ENCODE measurements at regions not wholly inside any gene's neighbourhood (a gene's known extent, or its start where the extent isn't known, plus 50 kb on each side); places are given as distances from the start of the nearest gene placed in this dataset.

DNA sequence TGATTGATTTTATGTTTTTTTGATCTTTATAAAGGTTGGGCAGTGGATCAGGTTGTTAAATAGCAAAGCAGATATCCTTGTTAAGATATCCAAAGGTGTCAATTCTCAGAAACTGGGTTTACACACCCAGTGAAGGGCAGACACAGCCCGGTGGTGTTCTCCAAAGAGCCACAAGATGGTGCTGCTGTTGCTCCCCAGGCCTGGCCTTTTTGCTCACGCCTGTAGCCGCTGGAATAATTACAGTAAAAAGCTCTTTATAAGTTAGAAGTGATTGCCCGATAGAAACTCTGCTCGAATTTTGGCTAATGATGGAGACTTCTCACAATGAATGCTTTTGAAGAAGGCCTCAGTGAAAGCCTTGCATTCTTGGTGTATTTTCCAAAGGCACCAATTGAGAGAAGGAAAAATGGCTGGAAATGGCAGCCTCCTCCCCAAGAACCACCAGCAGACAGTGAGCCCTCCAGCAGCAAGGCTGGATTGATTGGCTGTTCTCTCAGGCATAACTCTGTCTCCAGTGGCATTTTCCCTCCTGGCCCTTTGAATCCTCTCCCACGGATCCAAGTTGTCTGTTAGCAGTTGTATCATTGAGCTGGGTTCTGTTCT lies 120.5 kb upstream of the CHD6 start:
- TF ChIP-seq POLR2AphosphoS5 (IDR thresholded peaks at IDR 0.05; ENCODE audit: low read depth, low read length) (no peak), TAF1 (IDR thresholded peaks at IDR 0.05; ENCODE audit: borderline replicate concordance, low read depth, low read length) (no peak)
